HG02610 (cell line): ENCODE measurements at regions not wholly inside any gene's neighbourhood (a gene's known extent, or its start where the extent isn't known, plus 50 kb on each side); places are given as distances from the start of the nearest gene placed in this dataset.

Experiments
- ATAC-seq: cut with Tn5 transposase; IDR thresholded peaks from one replicate; pipeline ENCODE4 v1.9.1; 2021; ENCODE audit warnings: mild to moderate bottlenecking, moderate library complexity; ENCODE audit not compliant: unreplicated experiment

DNA sequence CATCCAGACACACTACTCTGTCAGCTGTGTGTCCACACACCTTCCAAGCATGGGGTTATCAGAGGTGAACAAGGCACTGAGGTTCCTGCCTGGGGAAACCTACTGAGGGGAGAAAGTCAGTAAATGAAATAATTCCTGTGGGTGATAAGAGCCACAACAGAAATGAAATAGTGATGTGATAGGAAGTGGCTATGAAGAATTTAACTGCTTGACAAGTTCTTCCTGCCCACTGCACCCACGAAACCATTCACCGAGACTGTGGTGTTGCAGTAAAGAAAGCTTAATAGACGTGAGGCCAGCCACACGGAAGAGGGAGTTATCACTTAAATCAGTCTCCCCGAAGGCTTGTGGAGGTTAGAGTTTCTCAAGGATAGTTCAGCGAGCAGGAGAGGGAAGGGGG lies 353.1 kb downstream of the UQCRFS1 start:
- ATAC-seq = no peak

DNA sequence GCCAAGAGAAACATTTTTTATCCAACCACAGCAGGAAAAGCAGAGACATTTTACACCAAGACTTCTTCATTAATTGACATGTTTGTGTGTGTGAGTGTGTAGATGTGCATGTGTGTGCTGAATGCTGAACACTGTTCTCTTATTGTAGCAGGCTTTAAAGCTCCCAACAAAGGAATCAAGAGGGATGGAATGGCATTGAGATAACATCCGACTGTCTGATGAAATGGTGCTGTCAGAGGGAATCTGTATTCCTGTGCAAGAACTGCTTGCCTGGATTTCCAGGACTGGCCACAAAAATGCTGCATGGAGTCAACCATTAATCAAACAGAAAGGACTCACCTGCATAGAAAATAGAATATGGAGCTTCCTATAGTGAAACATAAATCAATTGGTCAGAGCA lies 354.0 kb downstream of the UQCRFS1 start:
- no peak for ATAC-seq

DNA sequence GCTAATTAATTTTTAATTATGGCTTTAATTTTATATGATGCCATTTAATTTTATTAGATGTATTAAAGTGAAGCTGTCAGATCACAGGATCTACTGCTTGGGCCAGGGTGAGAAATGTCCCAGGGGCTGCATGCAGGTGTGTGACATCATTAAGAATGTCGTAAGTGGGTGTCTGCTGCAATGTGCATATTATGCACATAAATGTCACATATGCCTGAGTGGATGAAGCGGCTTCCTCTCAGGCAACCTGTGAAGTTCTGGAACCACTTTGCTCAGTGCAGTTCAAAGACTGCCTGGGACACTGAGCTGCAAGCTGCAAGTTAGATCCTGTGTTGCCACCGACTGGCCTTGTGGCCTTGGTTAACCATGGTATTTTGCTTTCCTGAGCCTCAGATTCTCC lies 355.0 kb downstream of the UQCRFS1 start:
- ATAC-seq = no peak

DNA sequence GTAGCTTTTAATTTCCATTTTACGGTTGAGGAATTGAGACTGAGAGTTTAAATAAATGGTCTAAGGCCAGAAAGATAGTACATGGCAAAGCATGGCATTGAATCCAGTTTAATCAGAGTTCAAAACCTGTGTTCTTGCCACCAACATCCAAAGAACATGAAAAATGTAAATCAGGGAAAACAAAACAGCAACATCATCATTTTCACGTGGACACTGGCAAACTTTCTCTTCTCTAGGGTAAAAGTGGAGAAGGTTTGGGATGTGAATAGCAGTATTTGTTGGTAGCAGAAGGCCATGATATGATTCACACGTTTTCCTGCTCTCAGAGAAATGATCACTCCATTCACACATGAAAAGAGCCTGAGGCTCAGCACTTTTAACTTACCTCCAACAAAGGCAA lies 357.7 kb downstream of the UQCRFS1 start:
- no peak for ATAC-seq

DNA sequence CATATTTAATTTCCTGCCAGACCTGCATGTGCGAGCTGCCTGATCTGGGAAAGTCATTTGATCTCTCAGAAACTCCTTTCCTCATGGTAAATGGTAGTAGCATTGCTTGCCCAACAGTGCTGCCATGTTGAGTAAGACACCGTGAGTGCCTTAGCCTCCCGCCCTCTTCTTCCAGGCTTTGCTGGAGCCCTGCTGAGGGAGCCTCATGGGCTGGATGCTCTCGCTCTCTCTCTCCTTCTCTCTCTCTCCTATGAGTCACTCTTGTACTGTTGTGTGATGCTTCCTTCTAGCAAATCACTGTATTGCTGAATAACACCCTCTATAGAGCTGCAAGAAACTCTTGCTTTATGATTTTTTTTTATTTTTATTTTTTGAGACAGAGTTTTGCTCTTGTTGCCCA lies 365.5 kb downstream of the UQCRFS1 start:
- no peak for ATAC-seq

DNA sequence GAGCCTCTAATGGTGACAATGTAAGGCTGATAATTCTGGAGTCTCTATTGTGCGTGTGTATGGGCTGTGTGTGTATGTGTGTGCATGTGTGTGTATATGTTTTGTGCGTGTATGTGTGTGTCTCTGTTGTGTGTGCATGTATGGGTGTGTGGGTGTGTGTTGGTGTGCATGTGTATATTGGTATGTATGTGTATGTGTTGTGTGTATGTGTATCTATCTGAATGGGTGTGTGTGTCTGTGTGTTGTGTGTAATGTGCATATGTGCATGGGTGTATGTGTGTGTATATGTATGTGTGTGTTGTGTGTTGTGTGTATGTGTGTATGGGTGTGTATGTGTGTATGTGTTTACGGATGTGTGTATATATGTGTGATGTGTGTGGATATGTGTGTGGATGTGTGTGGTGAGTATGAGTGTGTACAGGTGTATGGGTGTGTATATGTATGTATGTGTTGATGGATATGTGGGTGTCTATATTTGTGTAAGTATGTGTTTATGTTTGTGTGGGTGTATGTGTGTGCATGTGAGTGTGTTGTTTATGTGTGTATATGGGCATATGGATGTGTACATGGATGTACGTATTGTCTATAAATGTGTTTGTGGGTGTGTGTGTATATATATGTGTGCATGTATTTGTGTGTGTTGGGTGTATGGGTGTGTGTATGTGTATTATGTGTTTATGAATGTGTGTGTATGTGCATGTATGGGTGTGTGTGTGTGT lies 366.7 kb downstream of the UQCRFS1 start:
- ATAC-seq = no peak

DNA sequence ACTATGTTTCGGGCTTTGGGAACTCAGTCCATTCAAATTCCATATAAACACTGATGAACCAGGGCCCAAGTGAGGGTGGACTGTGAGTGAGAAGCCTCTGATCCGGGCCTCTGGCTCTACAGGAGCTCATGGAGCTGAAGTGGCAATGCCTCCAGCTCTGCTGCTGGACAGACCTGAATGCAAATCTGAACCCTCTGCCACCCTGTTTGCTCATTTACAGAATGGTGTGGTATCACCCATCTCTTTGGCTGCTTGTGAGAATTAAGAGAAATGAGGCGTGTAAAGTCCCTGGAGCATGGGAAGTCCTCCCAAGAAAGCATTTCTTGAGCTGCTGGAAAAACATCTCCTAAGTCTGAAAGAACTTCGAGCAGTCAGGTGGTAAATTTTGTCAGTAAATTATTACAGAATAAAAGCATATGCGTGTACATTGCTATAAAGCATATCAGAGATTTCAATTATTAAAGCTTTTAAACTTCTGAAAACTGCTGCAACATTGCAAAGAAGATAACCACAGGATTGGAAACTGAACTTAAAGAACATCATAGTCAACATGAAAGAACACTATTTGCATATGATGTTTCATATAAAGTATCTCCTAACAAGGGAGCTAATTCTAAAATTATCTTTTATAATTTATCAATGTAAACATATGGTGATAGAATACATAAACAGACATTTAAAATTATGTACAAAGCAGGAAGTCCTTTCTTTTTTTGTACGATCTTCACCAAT lies 369.0 kb downstream of the UQCRFS1 start:
- no peak for ATAC-seq

DNA sequence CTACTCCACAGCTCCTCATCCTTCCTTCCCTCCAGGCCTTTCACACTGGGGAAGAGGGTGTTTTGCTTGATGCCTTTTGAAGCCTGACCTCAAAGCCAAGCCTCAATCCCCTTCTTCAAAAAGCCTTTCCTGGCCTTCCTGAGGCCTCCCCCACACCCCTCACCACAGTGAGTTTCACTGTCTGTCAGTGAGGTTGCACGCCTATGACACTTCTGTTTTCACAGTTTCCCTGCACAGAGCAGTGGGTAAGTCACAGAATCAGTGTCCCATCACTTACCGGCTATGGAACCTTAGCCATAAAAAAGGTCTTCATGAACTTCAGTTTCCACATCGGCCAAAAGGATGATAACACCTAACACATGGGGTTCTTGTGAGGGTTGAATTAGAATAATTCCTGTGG lies 371.4 kb downstream of the UQCRFS1 start:
- ATAC-seq = no peak

DNA sequence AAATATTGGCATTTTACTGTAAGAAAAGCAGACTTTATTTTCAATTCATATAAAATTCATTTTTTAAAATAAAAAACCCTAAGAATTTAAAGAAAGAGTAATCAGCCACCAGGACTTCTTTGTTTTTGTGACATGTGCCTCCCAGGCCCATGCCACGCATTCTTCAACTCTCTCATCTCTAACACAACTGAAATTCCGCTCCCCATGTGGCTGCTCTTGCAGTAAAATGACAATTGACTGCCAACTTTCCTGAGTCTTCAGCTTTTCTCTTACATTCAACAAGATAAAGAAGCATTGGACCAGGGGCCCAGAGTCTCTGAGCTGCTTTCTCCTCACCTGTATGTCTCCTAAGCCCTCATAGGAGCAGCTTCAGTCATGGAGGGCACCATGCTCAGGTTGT lies 372.1 kb downstream of the UQCRFS1 start:
- no peak for ATAC-seq

DNA sequence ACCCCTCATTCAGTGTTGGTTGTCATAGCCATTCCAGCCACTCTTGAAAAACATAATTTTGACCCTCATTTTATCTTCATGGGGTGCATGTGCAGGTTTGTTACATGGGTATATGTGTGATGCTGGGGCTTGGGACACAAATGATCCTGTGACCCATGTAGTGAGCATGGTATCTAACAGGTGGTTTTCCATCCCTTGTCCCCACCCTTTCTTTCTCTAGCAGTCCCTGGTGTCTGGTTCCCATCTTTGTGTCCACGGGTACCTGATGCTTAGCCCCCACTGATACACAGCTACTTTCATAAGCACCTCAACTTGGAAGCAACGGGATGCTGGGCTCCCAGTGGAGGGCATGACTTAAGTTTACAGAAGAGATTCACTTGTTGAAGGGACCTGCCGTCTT lies 373.5 kb downstream of the UQCRFS1 start:
- ATAC-seq = no peak

DNA sequence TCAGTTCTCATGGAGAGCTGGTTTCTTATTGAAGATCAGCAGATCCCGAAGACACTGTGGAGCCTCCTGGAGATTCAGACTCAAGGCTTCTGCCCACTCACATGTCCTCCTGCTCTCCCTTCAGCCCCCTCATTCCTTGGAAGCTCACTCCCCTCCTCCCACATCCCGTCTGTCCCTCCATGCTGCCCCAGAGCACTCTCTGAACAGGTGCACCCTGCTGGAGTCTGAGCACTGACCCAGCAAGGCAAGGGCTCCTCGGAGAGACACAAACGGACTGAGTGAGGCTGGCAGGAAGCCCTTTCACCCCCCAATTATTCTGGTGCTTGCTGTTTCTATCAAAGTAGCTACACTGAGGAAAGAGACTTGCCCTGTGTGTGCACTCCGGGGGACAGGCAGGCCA lies 374.0 kb downstream of the UQCRFS1 start:
- ATAC-seq = no peak

DNA sequence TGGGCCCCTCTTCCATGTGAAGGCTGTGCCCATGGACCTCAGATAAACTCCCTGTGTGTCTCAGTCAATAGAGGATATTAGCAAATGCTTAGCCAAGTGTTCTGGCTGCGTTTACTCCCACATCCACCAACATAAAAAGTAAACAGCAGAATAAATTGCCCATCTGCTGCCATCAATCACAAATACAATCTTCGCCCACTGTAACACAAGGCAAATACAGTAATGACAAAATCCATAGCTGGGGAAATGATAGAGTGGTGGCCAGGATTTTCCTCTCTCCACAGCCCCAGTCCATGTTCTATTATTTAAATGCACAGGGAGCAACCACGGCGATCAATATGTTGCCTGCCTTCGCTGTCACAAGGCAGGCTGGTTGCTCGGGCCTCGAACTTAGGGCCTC lies 376.5 kb downstream of the UQCRFS1 start:
- no peak for ATAC-seq

DNA sequence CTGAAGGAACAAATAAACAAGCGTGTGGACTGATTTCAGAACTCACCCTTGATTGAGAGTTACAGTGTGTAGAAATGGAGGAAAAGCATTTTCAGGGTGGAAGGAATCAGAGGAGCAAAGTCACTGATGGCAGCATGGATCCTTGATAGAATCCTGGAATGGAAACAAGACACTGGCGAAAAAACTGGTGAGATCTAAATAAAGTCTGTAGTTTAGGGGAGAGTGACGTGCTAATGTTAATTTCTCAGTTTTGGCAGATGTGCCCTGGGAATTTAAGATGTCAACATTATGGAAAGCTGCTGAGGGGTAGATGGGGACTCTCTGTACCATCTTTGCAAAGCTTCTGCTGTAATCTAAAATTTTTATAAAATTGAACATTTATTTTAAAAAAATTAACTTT lies 378.0 kb downstream of the UQCRFS1 start:
- no peak for ATAC-seq

DNA sequence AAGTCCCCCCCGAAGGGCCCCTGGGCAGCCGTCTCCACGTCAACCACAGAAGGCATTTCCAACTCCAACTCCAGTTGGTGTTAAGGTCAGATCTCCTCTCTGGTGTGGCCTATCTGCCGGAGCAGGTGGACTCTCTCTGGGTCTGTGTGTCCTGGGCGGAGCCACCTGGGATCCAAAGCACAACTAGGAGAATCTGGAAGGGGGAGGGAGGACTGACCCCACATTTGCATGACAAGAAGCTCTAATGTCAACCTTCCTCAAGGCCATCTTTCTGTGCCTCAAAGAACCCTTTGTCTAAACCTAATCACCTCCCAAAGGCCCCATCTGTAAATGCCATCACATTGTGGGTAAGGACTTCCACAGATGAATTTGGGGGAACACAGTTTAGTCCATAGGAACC lies 381.5 kb downstream of the UQCRFS1 start:
- no peak for ATAC-seq

DNA sequence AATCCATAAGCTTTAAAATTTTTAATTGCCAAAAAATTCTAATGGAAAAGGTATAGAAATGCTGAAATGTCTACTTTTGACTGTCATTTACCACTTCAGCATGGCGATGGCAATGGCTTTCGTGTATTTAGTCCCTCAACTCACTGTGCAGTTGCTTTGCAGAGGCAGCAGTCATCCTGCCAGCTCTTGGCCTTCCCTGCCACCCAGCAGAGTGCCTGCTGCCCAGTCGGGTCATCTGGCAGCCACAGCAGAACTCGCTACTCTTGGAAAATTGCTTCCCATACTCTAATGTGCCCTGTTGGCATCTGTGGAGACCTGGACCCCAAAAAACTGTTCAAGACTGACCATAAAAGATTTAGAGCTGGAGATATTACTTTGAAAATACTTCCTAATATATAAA lies 383.2 kb downstream of the UQCRFS1 start:
- ATAC-seq = no peak

DNA sequence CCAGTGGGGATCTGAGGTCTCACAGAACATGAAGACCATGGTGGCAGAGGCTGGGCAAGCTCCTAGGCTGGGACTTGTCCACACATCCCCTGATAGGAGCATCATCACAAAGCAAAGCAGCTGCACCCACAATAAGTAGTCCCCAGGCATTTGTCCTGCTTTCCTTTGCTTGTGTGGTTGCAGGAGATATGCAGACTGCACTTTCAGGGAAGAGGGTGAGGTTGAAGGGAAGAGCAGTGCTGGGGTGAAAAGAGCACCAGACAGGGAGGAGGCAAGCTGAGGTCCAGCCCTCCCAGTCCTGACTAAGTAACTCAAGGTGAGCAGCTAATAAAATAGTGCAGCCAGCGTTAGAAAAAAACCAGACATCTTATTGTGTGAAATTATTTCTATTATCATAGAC lies 383.6 kb downstream of the UQCRFS1 start:
- no peak for ATAC-seq

DNA sequence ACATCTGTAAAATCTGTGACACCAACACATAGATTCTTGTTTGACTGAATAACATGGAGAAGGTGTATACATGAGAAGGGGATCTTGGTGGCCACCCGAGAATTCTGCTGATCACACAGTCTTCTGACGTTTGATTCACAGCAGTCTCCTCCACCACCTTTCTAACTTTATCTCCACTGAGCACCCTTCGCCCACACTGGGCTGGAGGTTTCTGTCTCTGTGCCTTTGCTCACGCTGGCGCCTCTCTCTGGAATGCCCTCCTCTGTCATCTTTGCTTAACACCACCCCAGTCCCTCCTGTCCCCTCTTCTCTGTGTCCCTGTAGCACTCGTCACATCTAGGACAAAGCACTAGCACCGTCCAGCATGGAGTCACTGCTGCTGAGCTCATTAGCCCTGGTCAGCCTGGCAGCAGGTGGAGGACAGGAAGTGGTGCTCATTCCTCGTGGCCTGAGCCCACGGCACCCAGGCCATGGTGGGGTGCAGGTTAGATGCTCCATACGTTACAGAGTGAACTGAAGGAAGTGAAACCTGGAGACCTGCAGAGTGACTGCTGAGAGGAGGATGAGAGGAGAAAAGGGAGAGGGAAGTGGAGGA lies 384.6 kb downstream of the UQCRFS1 start:
- no peak for ATAC-seq

DNA sequence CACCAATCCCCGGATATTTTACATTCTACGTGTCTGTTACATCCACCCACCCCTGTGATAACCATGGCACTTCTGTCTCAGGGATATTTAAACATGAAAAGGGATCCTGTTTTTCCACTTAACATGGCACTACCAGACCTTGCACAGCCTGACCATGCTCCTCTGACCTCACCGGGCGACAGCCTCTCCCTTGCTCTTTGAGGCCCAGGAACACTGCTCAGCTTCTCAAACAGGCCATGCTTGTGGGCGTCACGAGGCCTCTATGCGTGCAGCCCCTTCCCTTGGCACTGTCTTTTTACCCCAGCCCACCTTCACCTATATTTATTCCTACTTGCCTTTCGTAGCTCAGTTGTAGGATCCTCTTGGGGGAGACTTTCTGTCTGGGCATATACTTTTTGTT lies 385.6 kb downstream of the UQCRFS1 start:
- no peak for ATAC-seq

DNA sequence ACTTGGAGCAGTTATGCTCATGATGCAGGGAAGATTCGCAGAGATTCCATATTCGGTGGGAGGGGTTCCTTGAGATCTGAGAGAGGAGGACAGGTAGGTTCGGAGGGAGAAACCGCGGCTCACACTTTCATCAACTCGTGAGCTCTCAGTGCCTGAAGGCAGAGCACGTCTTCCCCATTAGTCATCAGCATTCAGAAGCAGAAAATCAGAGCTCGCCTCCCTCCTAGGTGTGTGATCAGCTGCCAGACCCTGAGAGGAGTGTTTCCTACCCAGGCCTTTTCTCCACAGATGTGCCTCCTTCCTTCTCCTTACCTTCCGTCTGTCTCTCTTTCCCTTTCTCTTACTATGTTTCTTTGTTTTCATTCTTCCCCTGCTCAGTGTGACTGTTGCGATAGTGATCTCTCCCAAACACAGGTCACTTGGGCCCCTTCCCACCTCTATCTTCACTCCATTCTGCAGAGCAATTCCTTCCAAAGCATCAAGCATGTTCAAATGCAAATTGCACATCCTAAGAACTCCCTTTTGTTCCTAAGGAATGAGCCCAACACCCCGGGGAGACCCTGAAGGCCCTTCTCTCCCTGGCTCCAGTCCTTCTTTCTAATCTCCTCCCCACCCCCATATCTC lies 389.5 kb downstream of the UQCRFS1 start:
- ATAC-seq = no peak

DNA sequence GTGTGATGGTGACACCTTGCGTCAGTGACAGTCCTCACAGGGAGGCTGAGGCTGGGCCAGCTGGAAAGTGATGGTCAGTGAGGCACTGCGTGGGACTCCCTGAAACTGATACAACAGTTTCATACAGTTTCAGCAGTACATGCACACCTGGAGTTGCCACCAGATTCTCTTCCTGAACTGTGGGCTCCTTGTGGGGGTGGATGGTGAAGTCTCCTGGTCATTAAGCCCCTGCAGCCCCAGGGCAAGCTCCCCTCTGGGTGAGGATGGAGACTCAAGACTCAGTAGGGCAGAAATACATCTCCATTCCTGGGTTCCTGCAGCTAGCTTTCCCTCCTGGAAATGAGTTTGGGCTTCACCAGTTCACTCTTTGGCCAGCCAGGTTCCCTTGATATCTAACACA lies 392.7 kb downstream of the UQCRFS1 start:
- ATAC-seq = no peak

DNA sequence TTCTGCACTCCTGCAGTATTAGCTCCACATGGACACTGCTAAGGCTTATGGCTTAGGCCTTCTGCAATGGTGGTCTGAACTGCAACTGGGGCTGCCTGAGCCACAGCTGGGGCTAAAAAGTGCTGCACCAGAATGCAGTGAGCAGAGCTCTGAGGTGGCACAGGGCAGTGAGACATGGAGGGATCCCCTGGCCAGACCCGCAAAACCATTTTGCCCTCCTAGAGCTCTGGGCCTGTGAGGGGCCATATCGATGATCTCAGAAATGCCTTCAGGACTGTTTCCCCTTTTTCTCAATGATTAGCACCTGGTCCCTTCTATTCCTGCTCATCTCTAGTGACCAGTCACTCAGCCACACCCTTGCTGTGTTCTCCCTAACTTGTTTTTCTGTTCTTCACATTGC lies 397.7 kb downstream of the UQCRFS1 start:
- ATAC-seq = no peak

DNA sequence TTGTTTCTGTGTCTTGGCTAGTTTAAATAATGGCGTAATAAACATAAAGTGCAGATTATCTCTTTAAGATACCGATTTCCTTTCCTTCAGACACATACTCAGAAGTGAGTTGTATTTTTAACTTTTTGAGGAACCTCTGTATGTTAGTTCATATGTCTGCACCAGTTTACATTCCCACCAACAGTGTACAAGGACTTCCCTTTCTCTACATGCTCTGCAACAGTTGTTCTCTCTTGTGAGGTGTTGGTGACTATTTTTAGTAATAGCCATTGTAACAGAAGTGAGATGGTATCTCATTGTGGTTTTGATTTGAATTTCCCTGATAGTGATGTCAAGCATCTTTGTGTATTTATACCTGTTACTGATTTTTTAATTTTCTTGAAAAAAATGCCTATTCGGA lies 418.6 kb downstream of the UQCRFS1 start:
- no peak for ATAC-seq
